Activated naive CD4-positive, alpha-beta T cell treated with anti-CD3 and anti-CD28 coated beads, Interleukin-2, amount 10 ng/mL, durations not matched to agents 7 days and 5 days (primary cell): ENCODE measurements at regions not wholly inside any gene's neighbourhood (a gene's known extent, or its start where the extent isn't known, plus 50 kb on each side); places are given as distances from the start of the nearest gene placed in this dataset.
"Not testable (repeated sequence)": the region's sequence is repeated elsewhere in the genome, so short reads cannot be mapped to it uniquely, and the experiment has no call there.

Experiments
- CTCF ChIA-PET: fragments of 350-600 bp; sonication (Branson Sonifier 250); formaldehyde crosslinking; loops from one replicate; lab custom pipeline; 2021; ENCODE audit warnings: antibody characterized with exemption; lab: Charles Lee
- DNase-seq: peaks from one replicate; pipeline ENCODE4 v3.0.0-alpha.2; 2020
- H3K27ac Mint-ChIP-seq: one replicate; pipeline ENCODE4 v1.8.0; 2021; ENCODE audit warnings: mild to moderate bottlenecking, moderate library complexity, mixed read lengths
- H3K27me3 Mint-ChIP-seq: one replicate; pipeline ENCODE4 v1.8.0; 2021; ENCODE audit warnings: mild to moderate bottlenecking, mixed read lengths
- H3K36me3 Mint-ChIP-seq: one replicate; pipeline ENCODE4 v1.8.0; 2021; ENCODE audit warnings: mixed read lengths
- H3K4me1 Mint-ChIP-seq: one replicate; pipeline ENCODE4 v1.8.0; 2021; ENCODE audit warnings: mixed read lengths
- H3K4me3 Mint-ChIP-seq: one replicate; pipeline ENCODE4 v1.8.0; 2021; ENCODE audit warnings: mild to moderate bottlenecking, moderate library complexity, mixed read lengths
- H3K9me3 Mint-ChIP-seq: one replicate; pipeline ENCODE4 v1.8.0; 2021; ENCODE audit warnings: mixed read lengths

- peaks cover 26% of the 10 kb centered on the region for H3K36me3 Mint-ChIP-seq
- no peak overlapping the region for H3K27ac Mint-ChIP-seq
- H3K27me3 Mint-ChIP-seq = no peaks in the 10 kb centered on the region
- no peaks in the 10 kb centered on the region for H3K4me1 Mint-ChIP-seq
- CTCF ChIA-PET = no interaction called here
- DNase-seq = no peak
- H3K4me3 Mint-ChIP-seq = no peak overlapping the region
- no peaks in the 10 kb centered on the region for H3K9me3 Mint-ChIP-seq
Measured at GRCh38 chr6:144767051-144767450, 481.9 kb downstream of the UTRN start.

- CTCF ChIA-PET = no interaction called here
- no peaks in the 10 kb centered on the region for H3K4me1 Mint-ChIP-seq
- no peaks in the 10 kb centered on the region for H3K27me3 Mint-ChIP-seq
- H3K27ac Mint-ChIP-seq = no peak overlapping the region
- H3K36me3 Mint-ChIP-seq = peaks cover 25% of the 10 kb centered on the region
- DNase-seq = no peak
- H3K4me3 Mint-ChIP-seq = no peak overlapping the region
- no peaks in the 10 kb centered on the region for H3K9me3 Mint-ChIP-seq
Measured at GRCh38 chr6:144768551-144769075, 483.5 kb downstream of the UTRN start.

- DNase-seq = no peak
- no peaks in the 10 kb centered on the region for H3K4me1 Mint-ChIP-seq
- H3K27me3 Mint-ChIP-seq = no peaks in the 10 kb centered on the region
- H3K36me3 Mint-ChIP-seq = peaks cover 28% of the 10 kb centered on the region
- H3K9me3 Mint-ChIP-seq = no peaks in the 10 kb centered on the region
- CTCF ChIA-PET = no interaction called here
- H3K4me3 Mint-ChIP-seq = no peak overlapping the region
- no peak overlapping the region for H3K27ac Mint-ChIP-seq
Measured at GRCh38 chr6:144769142-144769541, 484.0 kb downstream of the UTRN start.

- no peak for DNase-seq
- CTCF ChIA-PET = no interaction called here
- peaks cover 45% of the 10 kb centered on the region for H3K36me3 Mint-ChIP-seq
- H3K4me1 Mint-ChIP-seq = no peaks in the 10 kb centered on the region
- no peaks in the 10 kb centered on the region for H3K9me3 Mint-ChIP-seq
- H3K27me3 Mint-ChIP-seq = no peaks in the 10 kb centered on the region
- no peak overlapping the region for H3K27ac Mint-ChIP-seq
- H3K4me3 Mint-ChIP-seq = no peak overlapping the region
Measured at GRCh38 chr6:144776031-144776819, 491.1 kb downstream of the UTRN start.

GRCh38 chr6:144777249-144777648 is 492.1 kb downstream of the UTRN start:
- H3K27ac Mint-ChIP-seq = no peak overlapping the region
- no peaks in the 10 kb centered on the region for H3K9me3 Mint-ChIP-seq
- CTCF ChIA-PET = interaction anchor here (0.9 kb wide), 1 partner anchor 21 kb away, joined by 3 read pairs; no protein-coding TSS in a partner anchor
- H3K36me3 Mint-ChIP-seq = peaks cover 49% of the 10 kb centered on the region
- H3K4me1 Mint-ChIP-seq = no peaks in the 10 kb centered on the region
- no peak overlapping the region for H3K4me3 Mint-ChIP-seq
- no peaks in the 10 kb centered on the region for H3K27me3 Mint-ChIP-seq
- DNase-seq = no peak

GRCh38 chr6:144778056-144778455 is 492.9 kb downstream of the UTRN start:
- no peaks in the 10 kb centered on the region for H3K9me3 Mint-ChIP-seq
- H3K27me3 Mint-ChIP-seq = no peaks in the 10 kb centered on the region
- no peaks in the 10 kb centered on the region for H3K4me1 Mint-ChIP-seq
- no peak overlapping the region for H3K4me3 Mint-ChIP-seq
- CTCF ChIA-PET = interaction anchor here (0.9 to 1.2 kb wide), 2 partner anchors 21 to 193 kb away, joined by 3 to 4 read pairs; no protein-coding TSS in a partner anchor
- no peak for DNase-seq
- H3K27ac Mint-ChIP-seq = no peak overlapping the region
- peaks cover 47% of the 10 kb centered on the region for H3K36me3 Mint-ChIP-seq

- H3K4me3 Mint-ChIP-seq = no peak overlapping the region
- H3K36me3 Mint-ChIP-seq = peaks cover 39% of the 10 kb centered on the region
- no peaks in the 10 kb centered on the region for H3K9me3 Mint-ChIP-seq
Measured at GRCh38 chr6:144778773-144779492, 493.8 kb downstream of the UTRN start.

GRCh38 chr6:144781836-144782235 is 496.7 kb downstream of the UTRN start:
- H3K27ac Mint-ChIP-seq = no peak overlapping the region
- H3K9me3 Mint-ChIP-seq = no peaks in the 10 kb centered on the region
- H3K4me1 Mint-ChIP-seq = no peaks in the 10 kb centered on the region
- H3K27me3 Mint-ChIP-seq = no peaks in the 10 kb centered on the region
- no peak overlapping the region for H3K4me3 Mint-ChIP-seq
- no peak for DNase-seq
- peaks cover 26% of the 10 kb centered on the region for H3K36me3 Mint-ChIP-seq
- CTCF ChIA-PET = interaction anchor here (0.8 kb wide), 1 partner anchor 196 kb away, joined by 3 read pairs; no protein-coding TSS in a partner anchor

More at GRCh38 chr6:144778773-144779492, 493.8 kb downstream of the UTRN start:
- no peak for DNase-seq
- no peaks in the 10 kb centered on the region for H3K4me1 Mint-ChIP-seq
- CTCF ChIA-PET = interaction anchor here (1.2 to 1.4 kb wide), 2 partner anchors 11 to 193 kb away, joined by 4 to 5 read pairs; no protein-coding TSS in a partner anchor
- H3K27me3 Mint-ChIP-seq = no peaks in the 10 kb centered on the region
- no peak overlapping the region for H3K27ac Mint-ChIP-seq

- H3K36me3 Mint-ChIP-seq = peaks cover 26% of the 10 kb centered on the region
- no peaks in the 10 kb centered on the region for H3K9me3 Mint-ChIP-seq
- no peak for DNase-seq
- H3K4me1 Mint-ChIP-seq = no peaks in the 10 kb centered on the region
- H3K27ac Mint-ChIP-seq = no peak overlapping the region
- H3K27me3 Mint-ChIP-seq = no peaks in the 10 kb centered on the region
- CTCF ChIA-PET = interaction anchor here (0.8 kb wide), 1 partner anchor 197 kb away, joined by 3 read pairs; no protein-coding TSS in a partner anchor
- no peak overlapping the region for H3K4me3 Mint-ChIP-seq
Measured at GRCh38 chr6:144782634-144783033, 497.5 kb downstream of the UTRN start.

GRCh38 chr6:144785056-144785455 is 499.9 kb downstream of the UTRN start:
- no peak overlapping the region for H3K27ac Mint-ChIP-seq

GRCh38 chr6:144786825-144787224 is 501.7 kb downstream of the UTRN start:
- Mint-ChIP-seq H3K27ac (no peak overlapping the region), H3K4me3 (no peak overlapping the region), H3K4me1 (no peaks in the 10 kb centered on the region), H3K27me3 (no peaks in the 10 kb centered on the region), H3K36me3 (peaks cover 33% of the 10 kb centered on the region), H3K9me3 (no peaks in the 10 kb centered on the region)
- no peak for DNase-seq
- CTCF ChIA-PET = no interaction called here

More at GRCh38 chr6:144785056-144785455, 499.9 kb downstream of the UTRN start:
- Mint-ChIP-seq H3K4me1 (no peaks in the 10 kb centered on the region), H3K36me3 (peaks cover 24% of the 10 kb centered on the region), H3K27me3 (no peaks in the 10 kb centered on the region), H3K4me3 (no peak overlapping the region), H3K9me3 (no peaks in the 10 kb centered on the region)
- CTCF ChIA-PET = no interaction called here
- DNase-seq = no peak

- CTCF ChIA-PET = no interaction called here
- DNase-seq = no peak
- Mint-ChIP-seq H3K4me1 (no peaks in the 10 kb centered on the region), H3K36me3 (peaks cover 66% of the 10 kb centered on the region), H3K27me3 (no peaks in the 10 kb centered on the region), H3K9me3 (peaks cover 8% of the 10 kb centered on the region), H3K27ac (no peak overlapping the region), H3K4me3 (no peak overlapping the region)
Measured at GRCh38 chr6:144793744-144794143, 508.6 kb downstream of the UTRN start.

- H3K9me3 Mint-ChIP-seq, CTCF ChIA-PET, DNase-seq, H3K4me3 Mint-ChIP-seq, H3K27ac Mint-ChIP-seq, H3K27me3 Mint-ChIP-seq, H3K4me1 Mint-ChIP-seq: not testable (repeated sequence)
- peaks cover 68% of the 10 kb centered on the region for H3K36me3 Mint-ChIP-seq
Measured at GRCh38 chr6:144795022-144795421, 509.9 kb downstream of the UTRN start.

- Mint-ChIP-seq H3K36me3 (peaks cover 61% of the 10 kb centered on the region), H3K9me3 (peaks cover 8% of the 10 kb centered on the region), H3K27me3 (no peaks in the 10 kb centered on the region), H3K4me1 (no peaks in the 10 kb centered on the region), H3K27ac (no peak overlapping the region), H3K4me3 (no peak overlapping the region)
- DNase-seq = no peak
- CTCF ChIA-PET = no interaction called here
Measured at GRCh38 chr6:144796070-144796469, 510.9 kb downstream of the UTRN start.
